ENCODE measurements at regions not wholly inside any gene's neighbourhood (a gene's known extent, or its start where the extent isn't known, plus 50 kb on each side); places are given as distances from the start of the nearest gene placed in this dataset.

GRCh38 chr17:13735444-13735843 lies 133.7 kb upstream of the HS3ST3A1 start:
- no peak for TF ChIP-seq EZH2 (IDR thresholded peaks at IDR 0.05; ENCODE audit: insufficient read depth, low read length)
- no peak for TF ChIP-seq CTCF (IDR thresholded peaks at IDR 0.05; ENCODE audit: insufficient read depth, low read depth, low read length)
